Muscle layer of duodenum (tissue), 2 donors: ENCODE measurements at regions not wholly inside any gene's neighbourhood (a gene's known extent, or its start where the extent isn't known, plus 50 kb on each side); places are given as distances from the start of the nearest gene placed in this dataset.

Experiments used
- H3K27ac ChIP-seq: one replicate; pipeline ENCODE4 v1.7.0; 2013; ENCODE audit warnings: mild to moderate bottlenecking, low read length
- H3K27me3 ChIP-seq: one replicate; pipeline ENCODE4 v1.7.0; 2013; ENCODE audit warnings: low read depth, mild to moderate bottlenecking, control low read depth, low read length
- H3K36me3 ChIP-seq, 2 donors: one replicate each; pipeline ENCODE4 v1.7.0; 2013; ENCODE audit warnings: low read length in 2 of 2, control low read depth in 1 of 2, mild to moderate bottlenecking in 1 of 2; ENCODE audit not compliant: insufficient read depth in 2 of 2, control insufficient read depth in 1 of 2
- H3K4me1 ChIP-seq, 2 donors: one replicate each; pipeline ENCODE4 v1.7.0; 2013; ENCODE audit warnings: low read length in 2 of 2, mild to moderate bottlenecking in 2 of 2, control low read depth in 1 of 2, moderate library complexity in 1 of 2; ENCODE audit not compliant: insufficient read depth in 2 of 2, control insufficient read depth in 1 of 2
- H3K4me3 ChIP-seq, 2 donors: one replicate each; pipeline ENCODE4 v1.7.0; 2013; ENCODE audit warnings: low read length in 2 of 2, low read depth in 1 of 2, mild to moderate bottlenecking in 1 of 2
- H3K9me3 ChIP-seq, 2 donors: one replicate each; pipeline ENCODE4 v1.7.0; 2013; ENCODE audit warnings: low read length in 2 of 2, control low read depth in 1 of 2, mild to moderate bottlenecking in 1 of 2; ENCODE audit not compliant: control insufficient read depth in 1 of 2
- donor health status: healthy.

GRCh38 chr1:56146449-56146848 is 432.9 kb downstream of the PLPP3 start:
- peaks cover 0 to 5% of the 10 kb centered on the region in 2 donors for H3K4me1 ChIP-seq
- no peaks in the 10 kb centered on the region for H3K27me3 ChIP-seq
- H3K4me3 ChIP-seq, result no peak overlapping the region
- H3K36me3 ChIP-seq, result no peaks in the 10 kb centered on the region
- no peak overlapping the region for H3K27ac ChIP-seq
- no peaks in the 10 kb centered on the region for H3K9me3 ChIP-seq

GRCh38 chr1:56145581-56145980 is 433.8 kb downstream of the PLPP3 start:
- Histone ChIP-seq H3K27me3 (no peaks in the 10 kb centered on the region), H3K9me3 (no peaks in the 10 kb centered on the region), H3K4me1 (peaks cover 0 to 5% of the 10 kb centered on the region in 2 donors), H3K36me3 (no peaks in the 10 kb centered on the region), H3K4me3 (no peak overlapping the region), H3K27ac (no peak overlapping the region)

GRCh38 chr1:56142301-56142700 is 437.1 kb downstream of the PLPP3 start:
- no peaks in the 10 kb centered on the region for H3K36me3 ChIP-seq
- H3K4me3 ChIP-seq, result no peak overlapping the region
- H3K4me1 ChIP-seq, result peaks cover 0 to 5% of the 10 kb centered on the region in 2 donors
- H3K9me3 ChIP-seq, result no peaks in the 10 kb centered on the region
- no peaks in the 10 kb centered on the region for H3K27me3 ChIP-seq
- H3K27ac ChIP-seq, result no peak overlapping the region

- Histone ChIP-seq H3K27me3 (no peaks in the 10 kb centered on the region), H3K4me3 (no peak overlapping the region), H3K36me3 (no peaks in the 10 kb centered on the region), H3K9me3 (no peaks in the 10 kb centered on the region), H3K27ac (no peak overlapping the region), H3K4me1 (no peaks in the 10 kb centered on the region)
Measured at GRCh38 chr1:56139836-56140235, 439.5 kb downstream of the PLPP3 start.

- H3K27me3 ChIP-seq, result no peaks in the 10 kb centered on the region
- no peaks in the 10 kb centered on the region for H3K36me3 ChIP-seq
- no peak overlapping the region for H3K27ac ChIP-seq
- no peaks in the 10 kb centered on the region for H3K9me3 ChIP-seq
- no peaks in the 10 kb centered on the region for H3K4me1 ChIP-seq
- no peak overlapping the region for H3K4me3 ChIP-seq
Measured at GRCh38 chr1:56137521-56138505, 441.6 kb downstream of the PLPP3 start.

- no peak overlapping the region for H3K27ac ChIP-seq
- H3K9me3 ChIP-seq, result no peaks in the 10 kb centered on the region
- no peaks in the 10 kb centered on the region for H3K36me3 ChIP-seq
- no peak overlapping the region for H3K4me3 ChIP-seq
- no peaks in the 10 kb centered on the region for H3K27me3 ChIP-seq
- no peaks in the 10 kb centered on the region for H3K4me1 ChIP-seq
Measured at GRCh38 chr1:56137090-56137489, 442.3 kb downstream of the PLPP3 start.

GRCh38 chr1:56135864-56136147 is 443.6 kb downstream of the PLPP3 start:
- H3K36me3 ChIP-seq, result no peaks in the 10 kb centered on the region
- H3K27ac ChIP-seq, result no peak overlapping the region
- H3K4me1 ChIP-seq, result no peaks in the 10 kb centered on the region
- H3K4me3 ChIP-seq, result no peak overlapping the region
- no peaks in the 10 kb centered on the region for H3K9me3 ChIP-seq
- H3K27me3 ChIP-seq, result no peaks in the 10 kb centered on the region

- Histone ChIP-seq H3K4me3 (no peak overlapping the region), H3K4me1 (no peaks in the 10 kb centered on the region), H3K36me3 (no peaks in the 10 kb centered on the region), H3K9me3 (no peaks in the 10 kb centered on the region), H3K27me3 (no peaks in the 10 kb centered on the region), H3K27ac (no peak overlapping the region)
Measured at GRCh38 chr1:56135069-56135863, 444.1 kb downstream of the PLPP3 start.

- Histone ChIP-seq H3K9me3 (no peaks in the 10 kb centered on the region), H3K36me3 (no peaks in the 10 kb centered on the region), H3K4me3 (no peak overlapping the region), H3K27me3 (no peaks in the 10 kb centered on the region), H3K27ac (no peak overlapping the region), H3K4me1 (no peaks in the 10 kb centered on the region)
Measured at GRCh38 chr1:56133522-56134472, 445.6 kb downstream of the PLPP3 start.

GRCh38 chr1:56132520-56132919 is 446.8 kb downstream of the PLPP3 start:
- no peaks in the 10 kb centered on the region for H3K27me3 ChIP-seq
- no peak overlapping the region for H3K4me3 ChIP-seq
- H3K36me3 ChIP-seq, result no peaks in the 10 kb centered on the region
- H3K9me3 ChIP-seq, result no peaks in the 10 kb centered on the region
- H3K27ac ChIP-seq, result no peak overlapping the region
- no peaks in the 10 kb centered on the region for H3K4me1 ChIP-seq

GRCh38 chr1:56129837-56130236 is 449.5 kb downstream of the PLPP3 start:
- H3K27me3 ChIP-seq, result no peaks in the 10 kb centered on the region
- no peaks in the 10 kb centered on the region for H3K36me3 ChIP-seq
- no peak overlapping the region for H3K4me3 ChIP-seq
- no peak overlapping the region for H3K27ac ChIP-seq
- H3K9me3 ChIP-seq, result no peaks in the 10 kb centered on the region
- H3K4me1 ChIP-seq, result no peaks in the 10 kb centered on the region
